Activated naive CD8-positive, alpha-beta T cell treated with anti-CD3 and anti-CD28 coated beads, Interleukin-2, amount 10 ng/mL, durations not matched to agents 7 days and 5 days (primary cell): ENCODE measurements at regions not wholly inside any gene's neighbourhood (a gene's known extent, or its start where the extent isn't known, plus 50 kb on each side); places are given as distances from the start of the nearest gene placed in this dataset.
A peak's percentile ranks its signal among the peaks of the same experiment; 100 is the strongest.

ENCODE experiments used
- ATAC-seq: fragments of 150-1000 bp; cut with Tn5 transposase; one replicate; pipeline ENCODE4 v1.10.0; 2021; ENCODE audit warnings: low read depth, moderate library complexity
- POLR2A ChIA-PET: fragments of 350-600 bp; sonication (Branson Sonifier 250); formaldehyde crosslinking; loops from one replicate; lab custom pipeline; 2021; ENCODE audit warnings: antibody characterized with exemption; lab: Charles Lee
- DNase-seq: peaks from one replicate; pipeline ENCODE4 v3.0.0; 2021
- H3K27ac Mint-ChIP-seq: one replicate; pipeline ENCODE4 v1.8.0; 2022; ENCODE audit warnings: mild to moderate bottlenecking, mixed read lengths
- H3K27me3 Mint-ChIP-seq: one replicate; pipeline ENCODE4 v1.8.0; 2022; ENCODE audit warnings: mild to moderate bottlenecking, moderate library complexity, mixed read lengths
- H3K36me3 Mint-ChIP-seq: one replicate; pipeline ENCODE4 v1.8.0; 2021; ENCODE audit warnings: mild to moderate bottlenecking, mixed read lengths
- H3K4me1 Mint-ChIP-seq: one replicate; pipeline ENCODE4 v1.8.0; 2021; ENCODE audit warnings: mixed read lengths
- H3K4me3 Mint-ChIP-seq: one replicate; pipeline ENCODE4 v1.8.0; 2022; ENCODE audit warnings: mild to moderate bottlenecking, moderate library complexity, mixed read lengths
- H3K9me3 Mint-ChIP-seq: one replicate; pipeline ENCODE4 v1.8.0; 2021; ENCODE audit warnings: mixed read lengths

GRCh38 chr18:55794288-55795052 lies 206.5 kb upstream of the TCF4 start:
- DNase-seq = no peak
- no peak overlapping the region for H3K4me3 Mint-ChIP-seq
- peaks cover 2% of the 10 kb centered on the region for H3K9me3 Mint-ChIP-seq
- H3K27me3 Mint-ChIP-seq = no peaks in the 10 kb centered on the region
- POLR2A ChIA-PET = no interaction called here
- H3K27ac Mint-ChIP-seq = no peak overlapping the region
- no peaks in the 10 kb centered on the region for H3K4me1 Mint-ChIP-seq
- H3K36me3 Mint-ChIP-seq = no peaks in the 10 kb centered on the region
- ATAC-seq = no peak

- DNase-seq (no peak), ATAC-seq (no peak)
- Mint-ChIP-seq H3K27me3 (no peaks in the 10 kb centered on the region), H3K4me3 (no peak overlapping the region), H3K27ac (no peak overlapping the region), H3K36me3 (no peaks in the 10 kb centered on the region), H3K9me3 (peaks cover 8% of the 10 kb centered on the region), H3K4me1 (peaks cover 4% of the 10 kb centered on the region)
- POLR2A ChIA-PET = no interaction called here
Observed at GRCh38 chr18:55790296-55790695, 202.3 kb upstream of the TCF4 start.

- H3K4me3 Mint-ChIP-seq = no peak overlapping the region
- ATAC-seq = peak; percentile 36
Observed at GRCh38 chr18:55787536-55788073, 199.6 kb upstream of the TCF4 start.

GRCh38 chr18:55786651-55787272 lies 198.8 kb upstream of the TCF4 start:
- Mint-ChIP-seq H3K4me1 (peaks cover 4% of the 10 kb centered on the region), H3K36me3 (no peaks in the 10 kb centered on the region), H3K4me3 (no peak overlapping the region), H3K27me3 (peaks cover 9% of the 10 kb centered on the region), H3K9me3 (peaks cover 8% of the 10 kb centered on the region), H3K27ac (no peak overlapping the region)
- POLR2A ChIA-PET = no interaction called here
- ATAC-seq = no peak
- no peak for DNase-seq

More at GRCh38 chr18:55787536-55788073, 199.6 kb upstream of the TCF4 start:
- Mint-ChIP-seq H3K27me3 (peaks cover 9% of the 10 kb centered on the region), H3K4me1 (peaks cover 4% of the 10 kb centered on the region), H3K36me3 (no peaks in the 10 kb centered on the region), H3K27ac (no peak overlapping the region), H3K9me3 (peaks cover 8% of the 10 kb centered on the region)
- POLR2A ChIA-PET = no interaction called here
- DNase-seq = no peak

- H3K9me3 Mint-ChIP-seq = peaks cover 7% of the 10 kb centered on the region
- H3K4me1 Mint-ChIP-seq = peaks cover 8% of the 10 kb centered on the region
- POLR2A ChIA-PET = no interaction called here
- H3K4me3 Mint-ChIP-seq = no peak overlapping the region
- no peak for ATAC-seq
- H3K27ac Mint-ChIP-seq = no peak overlapping the region
- H3K36me3 Mint-ChIP-seq = no peaks in the 10 kb centered on the region
- peaks cover 33% of the 10 kb centered on the region for H3K27me3 Mint-ChIP-seq
- no peak for DNase-seq
Observed at GRCh38 chr18:55783921-55784320, 195.9 kb upstream of the TCF4 start.

- no peak for ATAC-seq
- Mint-ChIP-seq H3K27ac (no peak overlapping the region), H3K9me3 (peaks cover 2% of the 10 kb centered on the region), H3K4me3 (no peak overlapping the region), H3K36me3 (no peaks in the 10 kb centered on the region), H3K4me1 (peaks cover 6% of the 10 kb centered on the region), H3K27me3 (peaks cover 52% of the 10 kb centered on the region)
- DNase-seq = no peak
- POLR2A ChIA-PET = no interaction called here
Observed at GRCh38 chr18:55781481-55781957, 193.5 kb upstream of the TCF4 start.

- peaks cover 57% of the 10 kb centered on the region for H3K27me3 Mint-ChIP-seq
- POLR2A ChIA-PET = no interaction called here
- peaks cover 6% of the 10 kb centered on the region for H3K4me1 Mint-ChIP-seq
- DNase-seq (no peak), ATAC-seq (no peak)
- no peaks in the 10 kb centered on the region for H3K9me3 Mint-ChIP-seq
- no peak overlapping the region for H3K27ac Mint-ChIP-seq
- H3K4me3 Mint-ChIP-seq = no peak overlapping the region
- no peaks in the 10 kb centered on the region for H3K36me3 Mint-ChIP-seq
Observed at GRCh38 chr18:55780586-55781071, 192.6 kb upstream of the TCF4 start.

GRCh38 chr18:55779691-55780585 lies 191.9 kb upstream of the TCF4 start:
- DNase-seq = peak; percentile 29
- POLR2A ChIA-PET = no interaction called here
- Mint-ChIP-seq H3K9me3 (no peaks in the 10 kb centered on the region), H3K36me3 (no peaks in the 10 kb centered on the region), H3K27me3 (peaks cover 58% of the 10 kb centered on the region), H3K27ac (no peak overlapping the region), H3K4me1 (peaks cover 6% of the 10 kb centered on the region), H3K4me3 (peak overlapping the region; percentile 25)
- ATAC-seq = no peak

GRCh38 chr18:55778788-55779690 lies 191.0 kb upstream of the TCF4 start:
- POLR2A ChIA-PET = no interaction called here
- H3K4me1 Mint-ChIP-seq = peaks cover 6% of the 10 kb centered on the region
- ATAC-seq (no peak), DNase-seq (no peak)
- peaks cover 55% of the 10 kb centered on the region for H3K27me3 Mint-ChIP-seq
- H3K9me3 Mint-ChIP-seq = no peaks in the 10 kb centered on the region
- no peak overlapping the region for H3K27ac Mint-ChIP-seq
- peak overlapping the region; percentile 25 for H3K4me3 Mint-ChIP-seq
- no peaks in the 10 kb centered on the region for H3K36me3 Mint-ChIP-seq

- Mint-ChIP-seq H3K4me1 (peaks cover 6% of the 10 kb centered on the region), H3K4me3 (no peak overlapping the region), H3K27me3 (peaks cover 49% of the 10 kb centered on the region)
Observed at GRCh38 chr18:55777666-55778304, 189.8 kb upstream of the TCF4 start.

GRCh38 chr18:55775972-55776371 lies 188.0 kb upstream of the TCF4 start:
- Mint-ChIP-seq H3K4me3 (no peak overlapping the region), H3K4me1 (peaks cover 6% of the 10 kb centered on the region), H3K27me3 (peaks cover 42% of the 10 kb centered on the region), H3K9me3 (no peaks in the 10 kb centered on the region), H3K27ac (no peak overlapping the region), H3K36me3 (no peaks in the 10 kb centered on the region)
- ATAC-seq (no peak), DNase-seq (no peak)
- POLR2A ChIA-PET = no interaction called here

More at GRCh38 chr18:55777666-55778304, 189.8 kb upstream of the TCF4 start:
- ATAC-seq (no peak), DNase-seq (no peak)
- Mint-ChIP-seq H3K27ac (no peak overlapping the region), H3K36me3 (no peaks in the 10 kb centered on the region), H3K9me3 (no peaks in the 10 kb centered on the region)
- POLR2A ChIA-PET = no interaction called here

- Mint-ChIP-seq H3K27ac (no peak overlapping the region), H3K9me3 (no peaks in the 10 kb centered on the region), H3K36me3 (no peaks in the 10 kb centered on the region), H3K27me3 (peaks cover 31% of the 10 kb centered on the region), H3K4me1 (peaks cover 6% of the 10 kb centered on the region), H3K4me3 (no peak overlapping the region)
- POLR2A ChIA-PET = no interaction called here
- no peak for ATAC-seq
- DNase-seq = no peak
Observed at GRCh38 chr18:55774505-55774904, 186.5 kb upstream of the TCF4 start.
